HG03135 (cell line): ENCODE measurements at regions not wholly inside any gene's neighbourhood (a gene's known extent, or its start where the extent isn't known, plus 50 kb on each side); places are given as distances from the start of the nearest gene placed in this dataset.

Experiments used
- ATAC-seq: cut with Tn5 transposase; IDR thresholded peaks from one replicate; pipeline ENCODE4 v1.9.1; 2021; ENCODE audit warnings: mild to moderate bottlenecking, moderate library complexity; ENCODE audit not compliant: unreplicated experiment

GRCh38 chr6:14031516-14031915, 86.1 kb upstream of the CD83 start:
- ATAC-seq = no peak

GRCh38 chr6:14035071-14035847, 82.3 kb upstream of the CD83 start:
- ATAC-seq = no peak

- no peak for ATAC-seq
Measured at GRCh38 chr6:14035874-14036273, 81.7 kb upstream of the CD83 start.

DNA sequence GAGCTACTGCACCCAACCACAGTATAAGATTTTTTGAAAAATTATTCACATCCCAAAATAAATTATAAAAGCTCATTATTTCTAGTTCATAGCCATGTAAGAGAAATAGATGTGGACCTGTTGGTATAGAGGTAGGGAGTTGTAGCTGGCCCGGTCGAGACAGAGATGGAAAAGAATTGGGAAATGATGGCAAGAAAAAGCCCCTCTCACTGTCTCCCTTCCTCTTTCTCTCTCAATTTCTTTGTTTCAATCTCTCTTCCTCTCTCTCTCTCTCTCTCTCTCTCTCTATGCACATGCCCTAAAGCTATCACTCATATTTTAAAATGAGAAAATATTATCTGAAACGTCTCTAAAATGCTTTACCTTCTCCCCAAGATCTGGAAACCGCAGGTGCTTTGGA, 80.7 kb upstream of the CD83 start:
- no peak for ATAC-seq

DNA sequence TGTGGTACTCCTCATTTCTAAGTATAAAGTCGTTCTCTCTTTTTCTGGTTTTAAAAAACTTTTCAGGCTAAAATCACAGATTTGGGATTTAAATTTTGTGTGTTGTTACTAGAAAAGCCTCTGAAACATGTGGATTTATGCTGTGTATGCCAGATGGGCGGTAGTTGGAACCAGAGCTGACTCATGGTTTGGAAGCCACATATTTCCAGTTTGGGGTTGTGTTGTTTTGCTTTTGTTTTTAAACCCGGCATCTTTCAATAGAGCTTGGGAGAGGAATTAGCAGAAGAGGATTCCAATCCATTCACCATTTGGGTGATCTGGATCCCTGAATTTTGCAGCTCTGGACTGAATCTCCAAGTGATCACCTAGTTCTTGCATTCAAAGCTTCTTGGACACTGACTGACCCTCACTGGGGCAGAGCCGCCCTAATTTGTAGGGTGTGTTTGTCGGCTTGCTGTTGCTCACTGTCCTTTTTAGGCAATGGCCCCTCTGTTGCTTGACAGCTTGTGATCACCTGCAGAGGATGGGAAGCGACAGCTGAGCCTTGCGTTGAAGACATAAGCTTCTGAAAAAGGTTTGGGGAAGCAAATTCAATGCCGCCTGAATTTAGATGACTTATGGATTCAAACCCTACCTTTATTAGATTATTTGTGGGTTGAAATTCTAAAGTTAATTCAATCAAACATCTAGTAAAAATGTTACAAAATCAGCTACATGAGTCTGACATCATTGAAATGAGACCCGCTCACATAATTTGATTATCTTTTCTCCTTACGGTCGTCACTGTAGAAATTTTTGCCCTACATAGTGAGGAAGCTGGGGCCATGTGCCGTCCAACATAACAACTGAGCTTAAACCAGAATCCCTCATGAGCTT, 79.9 kb upstream of the CD83 start:
- ATAC-seq = no peak

- ATAC-seq = no peak
Measured at GRCh38 chr6:14038467-14039437, 78.8 kb upstream of the CD83 start.

- no peak for ATAC-seq
Measured at GRCh38 chr6:14040042-14040441, 77.5 kb upstream of the CD83 start.

DNA sequence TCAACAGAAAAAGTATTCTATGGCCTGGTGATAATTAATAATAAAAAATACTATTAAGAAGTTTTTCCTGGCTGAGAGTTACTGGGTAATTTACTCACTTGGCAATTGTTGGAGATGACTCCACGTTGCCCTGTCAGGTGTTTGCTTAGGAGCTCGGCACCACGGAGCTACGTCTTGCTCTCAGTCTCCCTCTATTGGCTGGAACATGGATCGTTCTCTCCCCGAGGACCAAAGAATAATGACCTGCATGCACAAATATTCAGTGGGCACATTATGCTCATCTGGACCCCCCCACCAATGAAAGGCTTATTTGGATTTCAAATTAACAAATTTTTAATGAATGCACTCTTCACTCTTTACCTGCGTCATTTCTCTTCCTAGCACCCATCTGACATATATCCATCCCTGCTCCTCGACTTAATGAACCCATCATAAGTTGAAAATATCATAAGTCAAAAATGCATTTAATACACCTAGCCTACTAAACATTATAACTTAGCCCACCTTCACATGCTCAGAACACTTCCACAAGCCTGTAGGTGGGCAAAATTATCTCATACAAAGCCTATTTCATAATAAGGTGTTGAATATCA, 71.0 kb upstream of the CD83 start:
- no peak for ATAC-seq

DNA sequence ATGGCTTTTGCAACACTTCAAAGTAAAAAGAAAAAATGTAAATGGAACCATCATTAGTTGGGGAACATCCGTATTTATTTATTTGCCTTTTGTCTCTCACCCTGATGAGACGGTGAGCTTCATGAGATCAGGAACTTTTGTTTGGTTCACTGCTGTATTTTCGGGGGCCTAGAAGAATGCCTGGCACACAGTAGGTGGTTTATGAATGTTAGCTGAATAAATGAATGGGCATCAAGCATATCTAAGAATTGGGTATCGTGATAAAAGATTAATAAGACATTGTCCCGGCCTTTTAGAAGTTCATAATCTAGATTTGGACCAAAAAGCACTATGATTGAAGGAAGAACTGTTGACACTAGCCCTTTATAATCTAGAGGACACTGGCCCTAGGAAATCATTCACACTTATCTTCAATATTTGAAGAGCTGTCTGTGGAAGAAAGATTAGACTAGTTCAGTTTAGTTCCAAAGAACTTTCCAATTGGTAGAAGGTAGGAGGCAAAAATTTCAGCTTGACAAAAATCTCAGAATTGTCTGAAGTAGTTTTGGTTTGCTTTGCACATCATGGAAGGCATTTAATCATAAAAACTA, 70.3 kb upstream of the CD83 start:
- no peak for ATAC-seq

DNA sequence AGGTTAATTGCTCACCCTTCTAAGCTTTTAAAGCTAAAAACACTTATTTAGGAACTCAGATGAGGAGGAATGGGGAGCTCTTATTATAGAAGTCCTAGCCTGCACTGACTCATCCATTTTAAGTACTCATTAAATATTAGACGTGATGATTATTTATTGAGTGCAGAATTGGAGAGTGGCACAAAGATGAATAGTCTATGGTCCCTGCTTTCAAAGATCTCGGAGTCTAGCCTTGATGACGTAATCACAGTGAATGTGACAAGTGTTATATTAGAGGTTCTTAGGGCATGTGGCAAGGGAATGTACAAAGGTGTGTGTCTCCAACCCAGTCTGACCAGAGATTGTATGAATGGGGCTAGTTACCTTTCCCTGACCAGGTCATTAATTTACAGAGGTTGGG, 68.7 kb upstream of the CD83 start:
- ATAC-seq = no peak

- no peak for ATAC-seq
Measured at GRCh38 chr6:14051355-14051754, 66.2 kb upstream of the CD83 start.

DNA sequence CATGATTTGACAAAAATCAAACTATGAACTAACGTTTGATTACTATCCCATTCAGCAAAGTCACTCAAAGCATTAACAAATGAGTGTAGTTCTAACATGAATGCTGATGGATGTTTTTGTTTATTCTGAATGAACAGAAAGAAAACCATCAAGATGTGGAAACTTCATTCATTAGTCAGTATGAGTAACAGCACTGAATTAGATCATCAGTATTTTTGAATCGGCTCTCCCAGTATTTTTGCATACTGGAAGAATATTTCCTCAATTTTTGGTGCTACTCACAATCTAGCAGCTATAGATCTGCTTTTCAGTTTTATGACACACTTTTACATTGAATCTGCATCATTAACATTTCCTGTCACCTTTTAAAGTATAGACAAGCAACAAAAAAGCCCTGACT, 63.8 kb upstream of the CD83 start:
- ATAC-seq = no peak

DNA sequence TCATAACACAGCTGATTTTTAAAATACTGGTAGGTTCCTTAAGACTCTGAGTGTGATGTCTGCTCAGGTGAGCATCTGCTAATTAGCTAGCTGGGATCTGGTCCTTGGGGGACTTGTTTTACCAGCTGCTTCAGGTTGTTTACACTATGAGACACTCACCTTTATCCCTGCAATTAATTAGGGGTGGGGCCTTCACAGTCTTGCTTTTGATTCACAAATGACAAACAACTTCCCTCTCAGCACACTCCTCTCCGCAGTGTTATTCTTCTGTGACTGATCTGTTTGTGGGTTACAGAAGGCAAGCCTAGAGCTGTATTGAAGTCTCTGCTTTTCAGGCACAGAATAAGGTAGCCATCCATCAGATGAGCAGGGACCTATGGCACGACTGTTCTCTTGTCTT, 62.0 kb upstream of the CD83 start:
- ATAC-seq = no peak

DNA sequence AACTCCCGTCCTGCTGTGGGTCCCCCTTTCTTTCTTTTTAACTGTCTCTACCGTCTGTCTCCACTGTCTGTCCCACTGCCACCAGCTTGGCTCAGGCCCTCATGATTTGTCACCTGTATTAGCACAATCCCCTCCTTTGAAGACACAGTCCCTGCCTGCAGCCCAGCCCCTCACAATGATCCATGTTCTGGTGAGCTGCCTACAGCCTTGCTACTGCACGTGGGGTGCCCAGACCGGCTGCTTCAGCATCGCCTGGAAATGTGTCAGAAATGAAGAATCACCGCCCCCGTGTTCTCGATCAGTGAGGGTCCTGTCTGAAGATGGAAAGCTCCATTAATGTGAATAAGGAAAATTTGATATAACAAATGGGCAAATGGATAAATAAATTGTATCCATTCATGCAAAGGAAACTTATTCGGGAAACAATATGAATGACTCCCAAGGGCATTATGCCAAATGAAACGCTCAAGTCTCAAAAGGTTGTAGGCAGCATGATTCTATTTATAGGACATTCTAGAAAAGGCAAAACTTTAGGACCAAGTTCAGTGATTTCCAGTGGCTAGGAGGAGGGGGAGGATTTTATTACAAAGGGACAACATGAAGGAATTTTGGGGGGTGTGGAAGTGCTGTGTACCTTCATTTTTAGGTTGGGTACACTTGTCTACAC, 59.4 kb upstream of the CD83 start:
- ATAC-seq = no peak

GRCh38 chr6:14058735-14059134, 58.8 kb upstream of the CD83 start:
- ATAC-seq = no peak

GRCh38 chr6:14059791-14060436, 57.7 kb upstream of the CD83 start:
- ATAC-seq = no peak

DNA sequence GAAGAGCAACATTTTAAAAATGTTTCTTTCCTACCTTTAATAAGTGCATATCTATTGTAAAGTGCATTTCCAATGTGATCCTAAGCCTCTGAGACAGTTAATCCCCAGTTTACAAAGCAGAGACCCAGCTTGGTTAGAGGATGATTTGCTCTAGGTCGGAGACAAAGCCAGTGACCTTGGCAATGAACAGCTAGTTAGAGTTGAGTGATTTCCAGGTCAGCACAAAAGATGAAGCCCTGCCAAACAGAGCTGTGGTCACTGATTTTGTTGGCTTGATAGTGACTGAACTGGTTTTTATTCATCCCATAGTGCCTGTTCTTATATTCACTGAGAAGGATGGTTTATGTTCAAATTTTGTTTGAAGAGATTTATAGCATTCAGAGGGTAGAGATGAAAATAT, 56.6 kb upstream of the CD83 start:
- no peak for ATAC-seq

DNA sequence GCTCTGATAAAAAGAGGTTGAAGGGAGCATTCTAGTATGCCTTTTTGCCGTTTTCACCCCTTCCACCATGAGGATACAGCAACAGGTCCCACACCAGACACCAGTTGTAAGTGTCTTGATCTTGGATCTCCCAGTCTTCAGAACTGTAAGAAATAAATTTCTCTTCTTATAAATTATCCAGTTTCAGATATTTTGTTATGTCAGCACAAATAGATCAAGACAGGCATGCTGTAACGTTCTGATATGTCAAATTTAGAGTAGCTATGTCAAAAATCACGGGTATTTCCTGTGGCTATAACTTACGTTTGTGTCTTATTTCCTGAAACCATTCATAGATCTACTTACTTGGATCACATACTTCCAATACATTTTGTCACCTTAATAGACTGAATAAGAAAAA, 55.9 kb upstream of the CD83 start:
- no peak for ATAC-seq

- ATAC-seq = no peak
Measured at GRCh38 chr6:14062345-14063029, 55.1 kb upstream of the CD83 start.
